PC-9 (cell line): ENCODE measurements at regions not wholly inside any gene's neighbourhood (a gene's known extent, or its start where the extent isn't known, plus 50 kb on each side); places are given as distances from the start of the nearest gene placed in this dataset.

ENCODE experiments used
- BruUV-seq: library from RNA; stranded (reverse); fragments of 400-500 nt; replicated peaks from 2 replicates; lab custom pipeline; 2021; lab: Mats Ljungman, UMichigan
- CTCF ChIA-PET: fragments of 300-600 bp; sonication (Branson Sonifier 250); formaldehyde crosslinking; loops from one replicate; lab custom pipeline; 2022; ENCODE audit warnings: antibody characterized with exemption; lab: Charles Lee
- POLR2A ChIA-PET: fragments of 300-600 bp; sonication (Branson Sonifier 250); formaldehyde crosslinking; loops from one replicate; lab custom pipeline; 2022; ENCODE audit warnings: antibody characterized with exemption; ENCODE audit not compliant: unreplicated experiment; lab: Charles Lee
- DNase-seq, 2 experiments: peaks; one replicate each; pipeline versions ENCODE4 v3.0.0 to v3.0.0-alpha.2; 2015 to 2022; ENCODE audit warnings: mixed read lengths in 1 of 2
- H2AFZ ChIP-seq: fragments of 200-600 bp; sonication (generic); 2 replicates; pipeline ENCODE4 v1.8.1; 2017; ENCODE audit warnings: antibody characterized with exemption
- H3F3A ChIP-seq: fragments of 200-600 bp; sonication (generic); 2 replicates; pipeline ENCODE4 v1.8.1; 2017; ENCODE audit warnings: antibody characterized with exemption, mild to moderate bottlenecking, low read depth; ENCODE audit not compliant: insufficient read depth
- H3K27ac ChIP-seq: fragments of 200-600 bp; sonication (generic); 2 replicates; pipeline ENCODE4 v1.6.1; 2016; ENCODE audit warnings: mixed run types
- H3K27me3 ChIP-seq: fragments of 200-600 bp; sonication (generic); 2 replicates; pipeline ENCODE4 v1.6.1; 2016; ENCODE audit warnings: low read depth, mixed run types; ENCODE audit not compliant: insufficient read depth
- H3K36me3 ChIP-seq: fragments of 200-600 bp; sonication (generic); 2 replicates; pipeline ENCODE4 v1.6.1; 2016; ENCODE audit warnings: low read depth, mixed run types
- H3K4me1 ChIP-seq: fragments of 200-600 bp; sonication (generic); replicated peaks from 2 replicates; pipeline ENCODE4 v1.6.1; 2016; ENCODE audit warnings: mixed run types; ENCODE audit not compliant: insufficient read depth
- H3K4me2 ChIP-seq: fragments of 200-600 bp; sonication (generic); 2 replicates; pipeline ENCODE4 v1.6.1; 2017; ENCODE audit warnings: mixed run types
- H3K4me3 ChIP-seq: fragments of 200-600 bp; sonication (generic); 2 replicates; pipeline ENCODE4 v1.6.1; 2016; ENCODE audit warnings: mixed run types
- H3K79me2 ChIP-seq: fragments of 200-600 bp; sonication (generic); 2 replicates; pipeline ENCODE4 v1.6.1; 2017; ENCODE audit warnings: low read depth, mixed run types
- H3K9me2 ChIP-seq: fragments of 200-600 bp; sonication (generic); 2 replicates; pipeline ENCODE4 v1.8.1; 2017; ENCODE audit warnings: mild to moderate bottlenecking; ENCODE audit not compliant: insufficient read depth
- H3K9me3 ChIP-seq: fragments of 200-600 bp; sonication (generic); 2 replicates; pipeline ENCODE4 v1.8.1; 2016; ENCODE audit warnings: low read depth; ENCODE audit not compliant: insufficient read depth
- H4K20me1 ChIP-seq: fragments of 200-600 bp; sonication (generic); 2 replicates; pipeline ENCODE4 v1.8.1; 2017; ENCODE audit not compliant: insufficient read depth
- EZH2 ChIP-seq: fragments of 200-600 bp; sonication (generic); IDR thresholded peaks from 2 replicates; pipeline ENCODE4 v1.8.0; 2017; ENCODE audit warnings: antibody characterized with exemption, low read depth
- intact Hi-C: fragments of 100-400 bp; cut with micrococcal nuclease; formaldehyde crosslinking; loops from one replicate; pipeline ENCODE4 v1.10.0; 2022; ENCODE audit not compliant: unreplicated experiment
- TF ChIP-seq, protein P1 (sequence below): fragments of 200-600 bp; sonication (generic); conservative IDR thresholded peaks from 2 replicates; pipeline ENCODE4 v1.6.1; 2017; ENCODE audit warnings: mixed run types, antibody characterized with exemption, mild to moderate bottlenecking, moderate library complexity

DNA sequence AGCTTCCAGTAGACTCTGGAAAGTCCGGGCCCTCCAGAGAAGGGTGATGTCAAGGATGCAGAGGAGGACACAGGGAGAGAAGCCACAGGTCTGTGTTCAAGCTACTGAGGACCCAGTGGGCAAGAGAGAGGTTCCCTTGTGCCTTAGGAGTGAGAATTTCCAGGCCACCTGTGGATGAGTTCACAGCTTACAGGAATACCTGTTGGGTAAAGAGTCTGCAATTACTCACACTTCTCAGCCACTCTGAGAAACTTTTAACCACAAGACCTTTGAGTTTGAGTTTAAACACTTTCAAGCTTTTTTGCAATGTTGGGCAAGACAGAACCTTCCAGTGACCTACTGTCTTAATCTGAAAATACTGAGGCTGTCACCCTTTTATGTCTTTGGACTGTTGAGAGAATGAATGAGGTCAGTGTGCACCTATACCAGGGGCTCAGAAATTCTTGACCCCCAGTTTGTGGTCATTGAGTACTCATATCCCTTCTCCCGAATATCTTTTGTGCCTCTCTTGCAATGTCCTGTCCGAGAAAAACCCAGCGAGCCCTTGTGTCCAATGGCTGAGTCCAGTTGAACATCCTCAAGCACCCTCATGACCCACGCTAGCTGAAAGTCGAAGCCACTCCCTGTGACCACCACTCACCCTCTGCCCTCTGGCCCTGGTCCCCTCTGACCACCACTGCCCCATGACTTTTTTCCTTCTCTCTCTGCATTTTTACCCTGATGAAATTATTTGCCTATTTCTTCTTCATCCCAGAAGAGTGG lies 368.5 kb upstream of the ZNF507 start:
- H3K9me2 ChIP-seq: no peaks in the 10 kb centered on the region
- BruUV-seq: no TSS peak

DNA sequence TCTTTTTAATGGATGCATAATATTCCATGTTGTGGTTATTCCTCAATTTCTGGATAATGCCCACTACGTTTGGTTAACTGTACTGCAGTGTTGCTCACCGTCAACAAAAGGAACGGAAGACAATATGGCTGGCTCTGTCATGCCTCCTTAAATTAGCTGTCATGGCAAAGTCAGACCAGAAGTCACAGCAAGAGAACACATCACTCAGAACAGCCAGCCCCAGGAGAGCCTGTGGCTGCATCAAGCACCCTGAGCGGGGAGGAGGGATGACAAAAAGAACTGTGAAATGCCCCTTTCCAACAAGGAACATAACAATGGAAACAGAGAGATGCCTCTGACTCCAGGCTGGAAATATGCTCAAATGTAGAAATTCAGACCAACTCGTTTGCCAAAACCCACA lies 366.0 kb upstream of the ZNF507 start:
- Histone ChIP-seq H3K9me3 (no peaks in the 10 kb centered on the region), H3K79me2 (no peaks in the 10 kb centered on the region), H3K27ac (no peak overlapping the region), H2AFZ (no peak overlapping the region), H3K9me2 (no peaks in the 10 kb centered on the region), H3K4me2 (no peak overlapping the region), H3K27me3 (peaks cover 57% of the 10 kb centered on the region), H3K4me3 (no peak overlapping the region), H4K20me1 (no peaks in the 10 kb centered on the region), H3K36me3 (no peaks in the 10 kb centered on the region), H3F3A (no peaks in the 10 kb centered on the region), H3K4me1 (no peaks in the 10 kb centered on the region)
- CTCF ChIA-PET: no interaction called here
- POLR2A ChIA-PET: no interaction called here
- DNase-seq: no peak
- intact Hi-C loops: no loop called here
- BruUV-seq: no TSS peak
- TF ChIP-seq, protein P1, sequence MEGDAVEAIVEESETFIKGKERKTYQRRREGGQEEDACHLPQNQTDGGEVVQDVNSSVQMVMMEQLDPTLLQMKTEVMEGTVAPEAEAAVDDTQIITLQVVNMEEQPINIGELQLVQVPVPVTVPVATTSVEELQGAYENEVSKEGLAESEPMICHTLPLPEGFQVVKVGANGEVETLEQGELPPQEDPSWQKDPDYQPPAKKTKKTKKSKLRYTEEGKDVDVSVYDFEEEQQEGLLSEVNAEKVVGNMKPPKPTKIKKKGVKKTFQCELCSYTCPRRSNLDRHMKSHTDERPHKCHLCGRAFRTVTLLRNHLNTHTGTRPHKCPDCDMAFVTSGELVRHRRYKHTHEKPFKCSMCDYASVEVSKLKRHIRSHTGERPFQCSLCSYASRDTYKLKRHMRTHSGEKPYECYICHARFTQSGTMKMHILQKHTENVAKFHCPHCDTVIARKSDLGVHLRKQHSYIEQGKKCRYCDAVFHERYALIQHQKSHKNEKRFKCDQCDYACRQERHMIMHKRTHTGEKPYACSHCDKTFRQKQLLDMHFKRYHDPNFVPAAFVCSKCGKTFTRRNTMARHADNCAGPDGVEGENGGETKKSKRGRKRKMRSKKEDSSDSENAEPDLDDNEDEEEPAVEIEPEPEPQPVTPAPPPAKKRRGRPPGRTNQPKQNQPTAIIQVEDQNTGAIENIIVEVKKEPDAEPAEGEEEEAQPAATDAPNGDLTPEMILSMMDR: no peak
- TF ChIP-seq EZH2: no peak

More for the DNA sequence above, 368.5 kb upstream of the ZNF507 start:
- TF ChIP-seq, protein P1: no peak
- TF ChIP-seq EZH2: no peak
- Histone ChIP-seq H3K4me3 (no peak overlapping the region), H2AFZ (no peak overlapping the region), H3K9me3 (no peaks in the 10 kb centered on the region), H3K79me2 (no peaks in the 10 kb centered on the region), H3K27ac (no peak overlapping the region), H3F3A (no peaks in the 10 kb centered on the region), H3K27me3 (peaks cover 44% of the 10 kb centered on the region), H4K20me1 (no peaks in the 10 kb centered on the region), H3K36me3 (no peaks in the 10 kb centered on the region), H3K4me2 (no peak overlapping the region), H3K4me1 (no peaks in the 10 kb centered on the region)
- intact Hi-C loops: no loop called here
- ChIA-PET CTCF (no interaction called here), POLR2A (no interaction called here)
- DNase-seq: no peak

DNA sequence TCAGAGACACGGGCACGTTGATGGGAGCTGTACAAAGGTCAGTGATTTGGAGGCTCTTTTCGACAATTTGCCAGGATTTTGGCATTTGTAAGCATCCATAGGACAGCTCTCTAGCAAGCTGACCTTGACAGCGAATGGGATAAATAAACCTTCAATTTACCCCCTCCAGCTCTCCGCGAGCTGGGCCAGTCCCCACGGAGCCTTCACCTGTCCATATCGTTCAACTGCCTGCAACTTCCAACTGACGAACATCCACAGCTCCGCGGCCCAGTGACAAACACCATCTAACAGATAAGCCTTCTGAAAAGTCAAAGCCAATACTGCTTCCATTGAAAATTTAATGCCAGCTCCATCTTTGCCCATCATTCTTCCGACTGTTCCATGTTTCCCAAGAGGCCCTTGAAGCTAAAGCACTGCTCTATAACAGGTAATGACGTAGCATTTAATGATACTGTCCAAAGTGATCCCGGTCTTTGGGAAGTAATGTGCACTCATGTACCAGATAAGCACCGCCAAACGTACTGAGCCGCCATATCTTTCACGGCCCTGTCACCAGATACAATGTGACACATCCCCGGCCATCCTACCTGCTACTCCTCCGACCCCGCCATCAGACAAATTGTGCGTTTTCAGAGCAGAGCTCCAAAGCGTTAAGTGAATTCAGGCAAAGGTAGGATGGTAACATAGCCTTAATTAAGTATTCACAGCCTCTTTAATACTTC lies 365.3 kb upstream of the ZNF507 start:
- H4K20me1 ChIP-seq: no peaks in the 10 kb centered on the region
- intact Hi-C loops: no loop called here
- ChIA-PET POLR2A (no interaction called here), CTCF (no interaction called here)
- no peaks in the 10 kb centered on the region for H3F3A ChIP-seq
- no peaks in the 10 kb centered on the region for H3K9me3 ChIP-seq
- no peak for DNase-seq
- no TSS peak for BruUV-seq
- no peak overlapping the region for H2AFZ ChIP-seq
- no peaks in the 10 kb centered on the region for H3K4me1 ChIP-seq
- no peak overlapping the region for H3K27ac ChIP-seq
- H3K79me2 ChIP-seq: no peaks in the 10 kb centered on the region
- no peak overlapping the region for H3K4me3 ChIP-seq
- H3K27me3 ChIP-seq: peaks cover 57% of the 10 kb centered on the region
- H3K4me2 ChIP-seq: no peak overlapping the region
- H3K36me3 ChIP-seq: no peaks in the 10 kb centered on the region
- no peaks in the 10 kb centered on the region for H3K9me2 ChIP-seq
- TF ChIP-seq, protein P1: no peak
- no peak for TF ChIP-seq EZH2
